DOHH2 (cell line): ENCODE measurements at regions not wholly inside any gene's neighbourhood (a gene's known extent, or its start where the extent isn't known, plus 50 kb on each side); places are given as distances from the start of the nearest gene placed in this dataset.

ENCODE experiments used
- EZH2phosphoT487 ChIP-seq: fragments of 200-600 bp; sonication (generic); IDR thresholded peaks from 2 replicates; pipeline ENCODE4 v1.6.1; 2017; ENCODE audit warnings: borderline replicate concordance, mild to moderate bottlenecking, antibody characterized with exemption, low read length, moderate library complexity, mixed read lengths
- TF ChIP-seq, protein P1 (sequence below): fragments of 200-600 bp; sonication (generic); IDR thresholded peaks from one replicate; pipeline ENCODE4 v1.5.1; 2014; ENCODE audit warnings: antibody characterized with exemption, mild to moderate bottlenecking, low read depth, low read length; ENCODE audit not compliant: poor library complexity, severe bottlenecking

GRCh38 chr13:27712421-27712820 is 79.9 kb upstream of the GSX1 start:
- TF ChIP-seq, protein P1, sequence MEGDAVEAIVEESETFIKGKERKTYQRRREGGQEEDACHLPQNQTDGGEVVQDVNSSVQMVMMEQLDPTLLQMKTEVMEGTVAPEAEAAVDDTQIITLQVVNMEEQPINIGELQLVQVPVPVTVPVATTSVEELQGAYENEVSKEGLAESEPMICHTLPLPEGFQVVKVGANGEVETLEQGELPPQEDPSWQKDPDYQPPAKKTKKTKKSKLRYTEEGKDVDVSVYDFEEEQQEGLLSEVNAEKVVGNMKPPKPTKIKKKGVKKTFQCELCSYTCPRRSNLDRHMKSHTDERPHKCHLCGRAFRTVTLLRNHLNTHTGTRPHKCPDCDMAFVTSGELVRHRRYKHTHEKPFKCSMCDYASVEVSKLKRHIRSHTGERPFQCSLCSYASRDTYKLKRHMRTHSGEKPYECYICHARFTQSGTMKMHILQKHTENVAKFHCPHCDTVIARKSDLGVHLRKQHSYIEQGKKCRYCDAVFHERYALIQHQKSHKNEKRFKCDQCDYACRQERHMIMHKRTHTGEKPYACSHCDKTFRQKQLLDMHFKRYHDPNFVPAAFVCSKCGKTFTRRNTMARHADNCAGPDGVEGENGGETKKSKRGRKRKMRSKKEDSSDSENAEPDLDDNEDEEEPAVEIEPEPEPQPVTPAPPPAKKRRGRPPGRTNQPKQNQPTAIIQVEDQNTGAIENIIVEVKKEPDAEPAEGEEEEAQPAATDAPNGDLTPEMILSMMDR, result no peak
- TF ChIP-seq EZH2phosphoT487, result no peak
